ENCODE measurements at regions not wholly inside any gene's neighbourhood (a gene's known extent, or its start where the extent isn't known, plus 50 kb on each side); places are given as distances from the start of the nearest gene placed in this dataset.

GRCh38 chr5:166977911-166978422, 1313.5 kb upstream of the WWC1 start:
- Mint-ChIP-seq H3K9me3 (ENCODE audit: low read depth) (no peaks in the 10 kb centered on the region), H3K27ac (no peak overlapping the region), H3K36me3 (ENCODE audit: low read depth) (no peaks in the 10 kb centered on the region), H3K27me3 (peaks cover 26% of the 10 kb centered on the region), H3K4me1 (no peaks in the 10 kb centered on the region), H3K4me3 (no peak overlapping the region)
- ATAC-seq (no peak), DNase-seq (no peak)
- ChIA-PET CTCF (no interaction called here), POLR2A (no interaction called here)
- intact Hi-C loops (cut with DNase I, micrococcal nuclease): no loop called here

GRCh38 chr5:166979307-166979895, 1312.0 kb upstream of the WWC1 start:
- Mint-ChIP-seq H3K9me3 (ENCODE audit: low read depth) (no peaks in the 10 kb centered on the region), H3K27me3 (peaks cover 26% of the 10 kb centered on the region), H3K27ac (no peak overlapping the region), H3K4me1 (no peaks in the 10 kb centered on the region), H3K4me3 (no peak overlapping the region), H3K36me3 (ENCODE audit: low read depth) (no peaks in the 10 kb centered on the region)
- DNase-seq (no peak), ATAC-seq (no peak)
- intact Hi-C loops (cut with DNase I, micrococcal nuclease): no loop called here
- POLR2A ChIA-PET: no interaction called here
- CTCF ChIA-PET: interaction anchor here (1.0 kb wide), 1 partner anchor 12 kb away, joined by 3 read pairs; no protein-coding TSS in a partner anchor

GRCh38 chr5:166980666-166981065, 1310.8 kb upstream of the WWC1 start:
- Mint-ChIP-seq H3K4me1 (no peaks in the 10 kb centered on the region), H3K36me3 (ENCODE audit: low read depth) (no peaks in the 10 kb centered on the region), H3K27me3 (peaks cover 26% of the 10 kb centered on the region), H3K4me3 (no peak overlapping the region), H3K27ac (no peak overlapping the region), H3K9me3 (ENCODE audit: low read depth) (no peaks in the 10 kb centered on the region)
- no peak for DNase-seq
- intact Hi-C loops (cut with DNase I, micrococcal nuclease): no loop called here
- ChIA-PET CTCF (no interaction called here), POLR2A (no interaction called here)
- no peak for ATAC-seq

- no peak for ATAC-seq
- Mint-ChIP-seq H3K9me3 (ENCODE audit: low read depth) (no peaks in the 10 kb centered on the region), H3K4me3 (no peak overlapping the region), H3K36me3 (ENCODE audit: low read depth) (no peaks in the 10 kb centered on the region), H3K27ac (no peak overlapping the region), H3K4me1 (no peaks in the 10 kb centered on the region), H3K27me3 (peaks cover 20% of the 10 kb centered on the region)
- intact Hi-C loops (cut with DNase I, micrococcal nuclease): no loop called here
- DNase-seq: no peak
- ChIA-PET CTCF (no interaction called here), POLR2A (no interaction called here)
These were observed 1309.2 kb upstream of the WWC1 start for GRCh38 chr5:166982226-166982625.

- H3K4me1 Mint-ChIP-seq: no peaks in the 10 kb centered on the region
- H3K27ac Mint-ChIP-seq: no peak overlapping the region
- ATAC-seq (no peak), DNase-seq (no peak)
- intact Hi-C loops (cut with DNase I, micrococcal nuclease): no loop called here
- H3K36me3 Mint-ChIP-seq (ENCODE audit: low read depth): no peaks in the 10 kb centered on the region
- POLR2A ChIA-PET: no interaction called here
- CTCF ChIA-PET: interaction anchor here (1.1 kb wide), 1 partner anchor 12 kb away, joined by 3 read pairs; the partner anchor contains the start of gene TENM2
- no peak overlapping the region for H3K4me3 Mint-ChIP-seq
- no peaks in the 10 kb centered on the region for H3K27me3 Mint-ChIP-seq
- no peaks in the 10 kb centered on the region for H3K9me3 Mint-ChIP-seq (ENCODE audit: low read depth)
These were observed 1299.8 kb upstream of the WWC1 start for GRCh38 chr5:166991601-166992000.

- Mint-ChIP-seq H3K27me3 (no peaks in the 10 kb centered on the region), H3K36me3 (ENCODE audit: low read depth) (no peaks in the 10 kb centered on the region), H3K4me3 (no peak overlapping the region), H3K4me1 (no peaks in the 10 kb centered on the region), H3K9me3 (ENCODE audit: low read depth) (no peaks in the 10 kb centered on the region), H3K27ac (no peak overlapping the region)
- intact Hi-C loops (cut with DNase I, micrococcal nuclease): no loop called here
- CTCF ChIA-PET: interaction anchor here (1.1 kb wide), 2 partner anchors 13 to 40 kb away, joined by 3 read pairs; partner anchors contain the start of gene TENM2
- no peak for ATAC-seq
- DNase-seq: no peak
- POLR2A ChIA-PET: no interaction called here
These were observed 1299.3 kb upstream of the WWC1 start for GRCh38 chr5:166992108-166992507.

- DNase-seq: no peak
- intact Hi-C loops (cut with DNase I, micrococcal nuclease): no loop called here
- no peaks in the 10 kb centered on the region for H3K27me3 Mint-ChIP-seq
- ChIA-PET CTCF (interaction anchor here (1.1 kb wide), 1 partner anchor 39 kb away, joined by 3 read pairs; no protein-coding TSS in a partner anchor), POLR2A (no interaction called here)
- H3K4me1 Mint-ChIP-seq: no peaks in the 10 kb centered on the region
- no peak for ATAC-seq
- no peaks in the 10 kb centered on the region for H3K36me3 Mint-ChIP-seq (ENCODE audit: low read depth)
- H3K27ac Mint-ChIP-seq: no peak overlapping the region
- H3K4me3 Mint-ChIP-seq: no peak overlapping the region
- H3K9me3 Mint-ChIP-seq (ENCODE audit: low read depth): peaks cover 2% of the 10 kb centered on the region
These were observed 1298.3 kb upstream of the WWC1 start for GRCh38 chr5:166992874-166993722.

GRCh38 chr5:166994226-166994625, 1297.2 kb upstream of the WWC1 start:
- H3K9me3 Mint-ChIP-seq (ENCODE audit: low read depth): peaks cover 2% of the 10 kb centered on the region
- H3K4me3 Mint-ChIP-seq: no peak overlapping the region
- H3K4me1 Mint-ChIP-seq: no peaks in the 10 kb centered on the region
- intact Hi-C loops (cut with DNase I, micrococcal nuclease): no loop called here
- H3K36me3 Mint-ChIP-seq (ENCODE audit: low read depth): no peaks in the 10 kb centered on the region
- DNase-seq: no peak
- ChIA-PET POLR2A (no interaction called here), CTCF (no interaction called here)
- H3K27ac Mint-ChIP-seq: no peak overlapping the region
- H3K27me3 Mint-ChIP-seq: no peaks in the 10 kb centered on the region
- ATAC-seq: no peak

- H3K36me3 Mint-ChIP-seq (ENCODE audit: low read depth): no peaks in the 10 kb centered on the region
- ATAC-seq (no peak), DNase-seq (no peak)
- H3K4me3 Mint-ChIP-seq: no peak overlapping the region
- ChIA-PET CTCF (no interaction called here), POLR2A (no interaction called here)
- intact Hi-C loops (cut with DNase I, micrococcal nuclease): no loop called here
- no peak overlapping the region for H3K27ac Mint-ChIP-seq
- H3K27me3 Mint-ChIP-seq: no peaks in the 10 kb centered on the region
- H3K4me1 Mint-ChIP-seq: no peaks in the 10 kb centered on the region
- H3K9me3 Mint-ChIP-seq (ENCODE audit: low read depth): peaks cover 2% of the 10 kb centered on the region
These were observed 1290.2 kb upstream of the WWC1 start for GRCh38 chr5:167001246-167001645.

- Mint-ChIP-seq H3K4me1 (no peaks in the 10 kb centered on the region), H3K36me3 (ENCODE audit: low read depth) (no peaks in the 10 kb centered on the region), H3K4me3 (no peak overlapping the region), H3K27me3 (no peaks in the 10 kb centered on the region), H3K9me3 (ENCODE audit: low read depth) (peaks cover 11% of the 10 kb centered on the region), H3K27ac (no peak overlapping the region)
- intact Hi-C loops (cut with DNase I, micrococcal nuclease): no loop called here
- POLR2A ChIA-PET: no interaction called here
- no peak for DNase-seq
- no peak for ATAC-seq
- CTCF ChIA-PET: no interaction called here
These were observed 1282.7 kb upstream of the WWC1 start for GRCh38 chr5:167008705-167009104.

- CTCF ChIA-PET: interaction anchor here (0.6 kb wide), 1 partner anchor 109 kb away, joined by 4 read pairs; no protein-coding TSS in a partner anchor
- Mint-ChIP-seq H3K36me3 (ENCODE audit: low read depth) (no peaks in the 10 kb centered on the region), H3K4me3 (no peak overlapping the region), H3K4me1 (no peaks in the 10 kb centered on the region), H3K9me3 (ENCODE audit: low read depth) (peaks cover 11% of the 10 kb centered on the region), H3K27ac (no peak overlapping the region), H3K27me3 (no peaks in the 10 kb centered on the region)
- ATAC-seq (no peak), DNase-seq (no peak)
- intact Hi-C loops (cut with DNase I, micrococcal nuclease): no loop called here
- POLR2A ChIA-PET: no interaction called here
These were observed 1280.2 kb upstream of the WWC1 start for GRCh38 chr5:167011196-167011595.
